IMR-90 (cell line): ENCODE measurements at regions not wholly inside any gene's neighbourhood (a gene's known extent, or its start where the extent isn't known, plus 50 kb on each side); places are given as distances from the start of the nearest gene placed in this dataset.

Experiments
- ATAC-seq: fragments of 200-7000 bp; cut with Tn5 transposase; 2 replicates; pipeline ENCODE4 v1.9.1; 2020; ENCODE audit warnings: low read depth, mild to moderate bottlenecking, moderate library complexity
- BruUV-seq: library from RNA; stranded (reverse); fragments of 400-500 nt; replicated peaks from 2 replicates; lab custom pipeline; 2021; lab: Mats Ljungman, UMichigan
- CTCF ChIA-PET: fragments of 300-600 bp; formaldehyde crosslinking; extraction: SDS; loops from one replicate; lab custom pipeline; 2021; ENCODE audit warnings: antibody characterized with exemption; lab: Yijun Ruan, JAX
- POLR2A ChIA-PET: fragments of 300-600 bp; sonication (Branson Sonifier 250); formaldehyde crosslinking; loops from one replicate; lab custom pipeline; 2022; ENCODE audit warnings: antibody characterized with exemption; ENCODE audit not compliant: unreplicated experiment; lab: Charles Lee
- DNase-seq: peaks from one replicate; pipeline ENCODE4 v3.0.0; 2013
- H2AFZ ChIP-seq: replicated peaks from 2 replicates; pipeline ENCODE3; 2013; ENCODE audit warnings: low read length, mild to moderate bottlenecking; ENCODE audit not compliant: poor library complexity
- H2AK5ac ChIP-seq: 2 replicates; pipeline ENCODE4 v1.6.1; 2013; ENCODE audit warnings: low read depth, low read length, inconsistent platforms
- H2AK9ac ChIP-seq: replicated peaks from 2 replicates; pipeline ENCODE3; 2013; ENCODE audit warnings: mild to moderate bottlenecking, low read depth, low read length, moderate library complexity; ENCODE audit not compliant: poor library complexity
- H2BK120ac ChIP-seq: 2 replicates; pipeline ENCODE4 v1.6.1; 2013; ENCODE audit warnings: low read depth, low read length, inconsistent platforms
- H2BK15ac ChIP-seq: 3 replicates; pipeline ENCODE4 v1.6.1; 2013; ENCODE audit warnings: low read depth, low read length, inconsistent platforms
- H2BK20ac ChIP-seq: 2 replicates; pipeline ENCODE4 v1.6.1; 2013; ENCODE audit warnings: low read depth, mild to moderate bottlenecking, inconsistent platforms, low read length, moderate library complexity
- H2BK5ac ChIP-seq: 2 replicates; pipeline ENCODE4 v1.6.1; 2013; ENCODE audit warnings: mild to moderate bottlenecking, low read depth, low read length, inconsistent platforms; ENCODE audit not compliant: poor library complexity, severe bottlenecking
- H3K14ac ChIP-seq: replicated peaks from 2 replicates; pipeline ENCODE4 v1.6.1; 2013; ENCODE audit warnings: low read depth, low read length, inconsistent platforms
- H3K18ac ChIP-seq: 2 replicates; pipeline ENCODE4 v1.6.1; 2013; ENCODE audit warnings: low read depth, low read length, control low read depth
- H3K23ac ChIP-seq: 2 replicates; pipeline ENCODE4 v1.6.1; 2013; ENCODE audit warnings: low read depth, low read length, inconsistent platforms
- H3K27ac ChIP-seq: 2 replicates; pipeline ENCODE4 v1.5.1; 2013; ENCODE audit warnings: mild to moderate bottlenecking, control low read depth, low read length; ENCODE audit not compliant: insufficient read depth
- H3K27me3 ChIP-seq: 2 replicates; pipeline ENCODE4 v1.6.1; 2013; ENCODE audit warnings: low read length; ENCODE audit not compliant: control insufficient read depth, insufficient read depth
- H3K36me3 ChIP-seq: 2 replicates; pipeline ENCODE4 v1.6.1; 2013; ENCODE audit warnings: low read length, mixed read lengths; ENCODE audit not compliant: control insufficient read depth, insufficient read depth
- H3K4ac ChIP-seq: 2 replicates; pipeline ENCODE4 v1.6.1; 2013; ENCODE audit warnings: low read depth, low read length, inconsistent platforms
- H3K4me1 ChIP-seq: 2 replicates; pipeline ENCODE4 v1.6.1; 2013; ENCODE audit warnings: low read length, mixed read lengths; ENCODE audit not compliant: control insufficient read depth, insufficient read depth
- H3K4me2 ChIP-seq: 2 replicates; pipeline ENCODE4 v1.6.1; 2013; ENCODE audit warnings: low read depth, mild to moderate bottlenecking, control low read depth, low read length, moderate library complexity
- H3K4me3 ChIP-seq: 2 replicates; pipeline ENCODE4 v1.5.1; 2013; ENCODE audit warnings: low read depth, mild to moderate bottlenecking, control low read depth, low read length, moderate library complexity; ENCODE audit not compliant: insufficient read depth
- H3K56ac ChIP-seq: 2 replicates; pipeline ENCODE4 v1.6.1; 2013; ENCODE audit warnings: low read length, inconsistent platforms; ENCODE audit not compliant: insufficient read depth; ENCODE audit errors: extremely low read depth
- H3K79me1 ChIP-seq, 2 experiments: 2 replicates each; pipeline ENCODE4 v1.6.1; 2013; ENCODE audit warnings: low read length in 2 of 2, inconsistent platforms in 1 of 2, low read depth in 1 of 2
- H3K9ac ChIP-seq: 2 replicates; pipeline ENCODE4 v1.6.1; 2013; ENCODE audit warnings: low read depth, low read length, control low read depth
- H3K9me1 ChIP-seq: 2 replicates; pipeline ENCODE4 v1.6.1; 2013; ENCODE audit warnings: low read length, inconsistent platforms; ENCODE audit not compliant: insufficient read depth
- H3K9me3 ChIP-seq: 2 replicates; pipeline ENCODE4 v1.6.1; 2013; ENCODE audit warnings: low read length; ENCODE audit not compliant: control insufficient read depth, insufficient read depth
- H4K20me1 ChIP-seq: 2 replicates; pipeline ENCODE4 v1.6.1; 2013; ENCODE audit warnings: low read length, inconsistent platforms; ENCODE audit not compliant: insufficient read depth
- H4K5ac ChIP-seq: 2 replicates; pipeline ENCODE4 v1.6.1; 2013; ENCODE audit warnings: mild to moderate bottlenecking, low read depth, low read length, control low read depth
- H4K8ac ChIP-seq, 2 experiments: 2 replicates each; pipeline ENCODE4 v1.6.1; 2013; ENCODE audit warnings: low read depth in 2 of 2, low read length in 2 of 2, control low read depth in 1 of 2, inconsistent platforms in 1 of 2
- H4K91ac ChIP-seq: 2 replicates; pipeline ENCODE4 v1.6.1; 2013; ENCODE audit warnings: low read depth, low read length, inconsistent platforms; ENCODE audit not compliant: insufficient read depth
- BHLHE40 ChIP-seq: fragments of 150-350 bp; IDR thresholded peaks from 2 replicates; pipeline ENCODE4 v1.6.1; 2016; ENCODE audit warnings: mild to moderate bottlenecking, low read depth, low read length
- CEBPB ChIP-seq: IDR thresholded peaks from 2 replicates; pipeline ENCODE4 v1.6.1; 2012; ENCODE audit warnings: low read depth, low read length, improper control_type of control experiment
- CHD1 ChIP-seq: IDR thresholded peaks from 2 replicates; pipeline ENCODE4 v1.6.1; 2012; ENCODE audit warnings: low read depth, low read length, improper control_type of control experiment
- FOS ChIP-seq: fragments of 150-350 bp; IDR thresholded peaks from 2 replicates; pipeline ENCODE4 v1.6.1; 2016; ENCODE audit warnings: low read depth, low read length
- MAFK ChIP-seq: IDR thresholded peaks from 2 replicates; pipeline ENCODE4 v1.6.1; 2012; ENCODE audit warnings: low read depth, low read length, improper control_type of control experiment
- MAZ ChIP-seq: IDR thresholded peaks from 2 replicates; pipeline ENCODE4 v1.6.1; 2012; ENCODE audit warnings: low read depth, mild to moderate bottlenecking, low read length, improper control_type of control experiment, moderate library complexity, borderline replicate concordance
- MXI1 ChIP-seq: IDR thresholded peaks from 2 replicates; pipeline ENCODE4 v1.6.1; 2012; ENCODE audit warnings: low read depth, mild to moderate bottlenecking, low read length, moderate library complexity, borderline replicate concordance
- NFE2L2 ChIP-seq: fragments of 150-350 bp; IDR thresholded peaks from 2 replicates; pipeline ENCODE4 v1.6.1; 2016; ENCODE audit warnings: low read depth, mild to moderate bottlenecking, low read length
- POLR2A ChIP-seq: IDR thresholded peaks from 2 replicates; pipeline ENCODE4 v1.6.1; 2012; ENCODE audit warnings: mild to moderate bottlenecking, low read depth, low read length
- RFX5 ChIP-seq: IDR thresholded peaks from 2 replicates; pipeline ENCODE4 v1.8.0; 2012; ENCODE audit warnings: low read depth, mild to moderate bottlenecking, low read length, moderate library complexity
- SMC3 ChIP-seq: fragments of 150-350 bp; IDR thresholded peaks from 2 replicates; pipeline ENCODE4 v1.6.1; 2016; ENCODE audit warnings: low read depth, mild to moderate bottlenecking, antibody characterized with exemption, low read length, moderate library complexity
- WGBS, 2 experiments: methylation state at CpG; one replicate each; pipeline versions ENCODE4 v1.1.5 to v1.1.7; 2013; ENCODE audit warnings: missing lambda C conversion rate in 2 of 2; ENCODE audit not compliant: insufficient read length in 1 of 2; ENCODE audit errors: extremely low coverage in 2 of 2; 5-methylcytosine and 5-hydroxymethylcytosine counted together
- dilution Hi-C: fragments of 300-500 bp; cut with HindIII; formaldehyde crosslinking; loops from one replicate; pipeline ENCODE4 v1.14.3; 2018; ENCODE audit warnings: low sequenced_read_pairs; ENCODE audit not compliant: unreplicated experiment
- in situ Hi-C: fragments of 300-500 bp; cut with MboI; formaldehyde crosslinking; loops from 3 replicates; pipeline ENCODE4 v1.14.3; 2019; ENCODE audit warnings: low sequenced_read_pairs, inconsistent platforms, mixed read lengths
- intact Hi-C: fragments of 100-400 bp; cut with micrococcal nuclease; formaldehyde crosslinking; loops from 2 replicates; pipeline ENCODE4 v1.10.0; 2022

DNA sequence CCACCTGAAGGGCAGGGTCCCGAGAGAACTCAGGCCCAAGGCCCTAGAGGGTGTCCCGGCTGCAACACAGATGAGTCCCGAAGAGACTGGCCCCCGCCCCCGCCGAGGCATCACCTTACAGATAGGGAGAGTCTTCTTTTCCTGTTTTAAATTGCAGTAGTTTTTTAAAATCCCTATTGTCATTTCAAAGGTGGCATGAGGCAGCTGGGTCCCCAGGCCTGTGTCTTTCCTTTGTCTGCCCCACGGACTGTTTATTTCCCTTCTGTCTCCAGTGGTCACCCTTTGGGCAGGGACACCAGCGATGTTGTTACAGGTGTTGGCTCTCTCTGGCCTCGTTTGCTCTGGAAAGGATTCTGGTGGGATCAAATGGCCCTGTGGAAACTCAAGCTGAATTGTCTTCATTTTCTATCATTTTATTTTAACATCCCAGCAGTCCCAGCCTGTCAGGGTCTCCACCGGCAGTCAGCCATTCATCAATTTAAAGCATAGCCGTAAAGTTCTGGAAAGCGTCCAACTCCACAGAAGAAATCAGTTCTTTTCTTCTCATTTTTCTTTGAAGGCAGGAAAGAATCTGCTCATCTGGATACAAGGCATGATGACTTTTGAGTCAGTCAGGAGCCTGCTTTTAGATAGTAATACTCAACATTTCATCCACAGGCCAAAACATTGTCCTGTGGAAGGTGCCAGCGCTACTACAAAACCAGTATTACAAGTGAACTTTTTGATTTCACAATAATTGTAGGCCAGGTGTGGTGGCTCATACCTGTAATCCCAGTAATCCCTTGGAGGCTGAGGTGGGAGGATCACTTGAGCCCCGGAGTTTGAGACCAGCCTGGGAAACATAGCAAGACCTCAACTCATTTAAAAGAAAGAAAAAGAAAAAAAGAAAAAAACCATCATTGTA, 96.2 kb downstream of the HES1 start:
- no peaks in the 10 kb centered on the region for H3K9me3 ChIP-seq
- H3K9ac ChIP-seq = no peak overlapping the region
- H3K36me3 ChIP-seq = no peaks in the 10 kb centered on the region
- ATAC-seq = no peak
- no TSS peak for BruUV-seq
- WGBS, 2 experiments = 29% methylated on average over 3 of the region's 14 CpGs; no CpG with 5 or more reads in 1 of the 2 experiments
- no peaks in the 10 kb centered on the region for H3K4me1 ChIP-seq
- H2BK20ac ChIP-seq = no peak overlapping the region
- no peak overlapping the region for H2BK15ac ChIP-seq
- no peaks in the 10 kb centered on the region for H3K79me1 ChIP-seq
- no peaks in the 10 kb centered on the region for H4K20me1 ChIP-seq
- no peak overlapping the region for H2AFZ ChIP-seq
- ChIA-PET POLR2A (no interaction called here), CTCF (no interaction called here)
- no peak overlapping the region for H3K56ac ChIP-seq
- no peak overlapping the region for H2AK9ac ChIP-seq
- dilution Hi-C loops (no loop called here), in situ Hi-C loops (no loop called here), intact Hi-C loops (no loop called here)
- H3K18ac ChIP-seq = no peak overlapping the region
- H4K91ac ChIP-seq = no peak overlapping the region
- H2BK5ac ChIP-seq = no peak overlapping the region
- no peak overlapping the region for H3K27ac ChIP-seq
- H2BK120ac ChIP-seq = no peak overlapping the region
- no peak for DNase-seq
- H3K4ac ChIP-seq = no peak overlapping the region
- H3K23ac ChIP-seq = no peak overlapping the region
- TF ChIP-seq MXI1 (no peak), MAFK (no peak), CHD1 (no peak), MAZ (no peak), SMC3 (no peak), CEBPB (no peak), POLR2A (no peak), BHLHE40 (no peak), RFX5 (no peak), NFE2L2 (no peak), FOS (no peak)
- H3K9me1 ChIP-seq = no peaks in the 10 kb centered on the region
- H3K4me2 ChIP-seq = no peak overlapping the region
- no peak overlapping the region for H2AK5ac ChIP-seq
- peaks cover 11% of the 10 kb centered on the region for H3K27me3 ChIP-seq
- H4K8ac ChIP-seq = no peak overlapping the region
- H3K14ac ChIP-seq = no peak overlapping the region
- no peak overlapping the region for H4K5ac ChIP-seq
- H3K4me3 ChIP-seq = no peak overlapping the region
